IMR-90 (cell line): ENCODE measurements at regions not wholly inside any gene's neighbourhood (a gene's known extent, or its start where the extent isn't known, plus 50 kb on each side); places are given as distances from the start of the nearest gene placed in this dataset.

Source experiments
- ATAC-seq: fragments of 200-7000 bp; cut with Tn5 transposase; 2 replicates; pipeline ENCODE4 v1.9.1; 2020; ENCODE audit warnings: low read depth, mild to moderate bottlenecking, moderate library complexity
- BruUV-seq: library from RNA; stranded (reverse); fragments of 400-500 nt; replicated peaks from 2 replicates; lab custom pipeline; 2021; lab: Mats Ljungman, UMichigan
- CTCF ChIA-PET: fragments of 300-600 bp; formaldehyde crosslinking; extraction: SDS; loops from one replicate; lab custom pipeline; 2021; ENCODE audit warnings: antibody characterized with exemption; lab: Yijun Ruan, JAX
- POLR2A ChIA-PET: fragments of 300-600 bp; sonication (Branson Sonifier 250); formaldehyde crosslinking; loops from one replicate; lab custom pipeline; 2022; ENCODE audit warnings: antibody characterized with exemption; ENCODE audit not compliant: unreplicated experiment; lab: Charles Lee
- DNase-seq: peaks from one replicate; pipeline ENCODE4 v3.0.0; 2013
- H2AFZ ChIP-seq: replicated peaks from 2 replicates; pipeline ENCODE3; 2013; ENCODE audit warnings: low read length, mild to moderate bottlenecking; ENCODE audit not compliant: poor library complexity
- H2AK5ac ChIP-seq: 2 replicates; pipeline ENCODE4 v1.6.1; 2013; ENCODE audit warnings: low read depth, low read length, inconsistent platforms
- H2AK9ac ChIP-seq: replicated peaks from 2 replicates; pipeline ENCODE3; 2013; ENCODE audit warnings: mild to moderate bottlenecking, low read depth, low read length, moderate library complexity; ENCODE audit not compliant: poor library complexity
- H2BK120ac ChIP-seq: 2 replicates; pipeline ENCODE4 v1.6.1; 2013; ENCODE audit warnings: low read depth, low read length, inconsistent platforms
- H2BK15ac ChIP-seq: 3 replicates; pipeline ENCODE4 v1.6.1; 2013; ENCODE audit warnings: low read depth, low read length, inconsistent platforms
- H2BK20ac ChIP-seq: 2 replicates; pipeline ENCODE4 v1.6.1; 2013; ENCODE audit warnings: low read depth, mild to moderate bottlenecking, inconsistent platforms, low read length, moderate library complexity
- H2BK5ac ChIP-seq: 2 replicates; pipeline ENCODE4 v1.6.1; 2013; ENCODE audit warnings: mild to moderate bottlenecking, low read depth, low read length, inconsistent platforms; ENCODE audit not compliant: poor library complexity, severe bottlenecking
- H3K14ac ChIP-seq: replicated peaks from 2 replicates; pipeline ENCODE4 v1.6.1; 2013; ENCODE audit warnings: low read depth, low read length, inconsistent platforms
- H3K18ac ChIP-seq: 2 replicates; pipeline ENCODE4 v1.6.1; 2013; ENCODE audit warnings: low read depth, low read length, control low read depth
- H3K23ac ChIP-seq: 2 replicates; pipeline ENCODE4 v1.6.1; 2013; ENCODE audit warnings: low read depth, low read length, inconsistent platforms
- H3K27ac ChIP-seq: 2 replicates; pipeline ENCODE4 v1.5.1; 2013; ENCODE audit warnings: mild to moderate bottlenecking, control low read depth, low read length; ENCODE audit not compliant: insufficient read depth
- H3K27me3 ChIP-seq: 2 replicates; pipeline ENCODE4 v1.6.1; 2013; ENCODE audit warnings: low read length; ENCODE audit not compliant: control insufficient read depth, insufficient read depth
- H3K36me3 ChIP-seq: 2 replicates; pipeline ENCODE4 v1.6.1; 2013; ENCODE audit warnings: low read length, mixed read lengths; ENCODE audit not compliant: control insufficient read depth, insufficient read depth
- H3K4ac ChIP-seq: 2 replicates; pipeline ENCODE4 v1.6.1; 2013; ENCODE audit warnings: low read depth, low read length, inconsistent platforms
- H3K4me1 ChIP-seq: 2 replicates; pipeline ENCODE4 v1.6.1; 2013; ENCODE audit warnings: low read length, mixed read lengths; ENCODE audit not compliant: control insufficient read depth, insufficient read depth
- H3K4me2 ChIP-seq: 2 replicates; pipeline ENCODE4 v1.6.1; 2013; ENCODE audit warnings: low read depth, mild to moderate bottlenecking, control low read depth, low read length, moderate library complexity
- H3K4me3 ChIP-seq: 2 replicates; pipeline ENCODE4 v1.5.1; 2013; ENCODE audit warnings: low read depth, mild to moderate bottlenecking, control low read depth, low read length, moderate library complexity; ENCODE audit not compliant: insufficient read depth
- H3K56ac ChIP-seq: 2 replicates; pipeline ENCODE4 v1.6.1; 2013; ENCODE audit warnings: low read length, inconsistent platforms; ENCODE audit not compliant: insufficient read depth; ENCODE audit errors: extremely low read depth
- H3K79me1 ChIP-seq, 2 experiments: 2 replicates each; pipeline ENCODE4 v1.6.1; 2013; ENCODE audit warnings: low read length in 2 of 2, inconsistent platforms in 1 of 2, low read depth in 1 of 2
- H3K9ac ChIP-seq: 2 replicates; pipeline ENCODE4 v1.6.1; 2013; ENCODE audit warnings: low read depth, low read length, control low read depth
- H3K9me1 ChIP-seq: 2 replicates; pipeline ENCODE4 v1.6.1; 2013; ENCODE audit warnings: low read length, inconsistent platforms; ENCODE audit not compliant: insufficient read depth
- H3K9me3 ChIP-seq: 2 replicates; pipeline ENCODE4 v1.6.1; 2013; ENCODE audit warnings: low read length; ENCODE audit not compliant: control insufficient read depth, insufficient read depth
- H4K20me1 ChIP-seq: 2 replicates; pipeline ENCODE4 v1.6.1; 2013; ENCODE audit warnings: low read length, inconsistent platforms; ENCODE audit not compliant: insufficient read depth
- H4K5ac ChIP-seq: 2 replicates; pipeline ENCODE4 v1.6.1; 2013; ENCODE audit warnings: mild to moderate bottlenecking, low read depth, low read length, control low read depth
- H4K8ac ChIP-seq, 2 experiments: 2 replicates each; pipeline ENCODE4 v1.6.1; 2013; ENCODE audit warnings: low read depth in 2 of 2, low read length in 2 of 2, control low read depth in 1 of 2, inconsistent platforms in 1 of 2
- H4K91ac ChIP-seq: 2 replicates; pipeline ENCODE4 v1.6.1; 2013; ENCODE audit warnings: low read depth, low read length, inconsistent platforms; ENCODE audit not compliant: insufficient read depth
- CEBPB ChIP-seq: IDR thresholded peaks from 2 replicates; pipeline ENCODE4 v1.6.1; 2012; ENCODE audit warnings: low read depth, low read length, improper control_type of control experiment
- FOS ChIP-seq: fragments of 150-350 bp; IDR thresholded peaks from 2 replicates; pipeline ENCODE4 v1.6.1; 2016; ENCODE audit warnings: low read depth, low read length
- MAFK ChIP-seq: IDR thresholded peaks from 2 replicates; pipeline ENCODE4 v1.6.1; 2012; ENCODE audit warnings: low read depth, low read length, improper control_type of control experiment
- MAZ ChIP-seq: IDR thresholded peaks from 2 replicates; pipeline ENCODE4 v1.6.1; 2012; ENCODE audit warnings: low read depth, mild to moderate bottlenecking, low read length, improper control_type of control experiment, moderate library complexity, borderline replicate concordance
- MXI1 ChIP-seq: IDR thresholded peaks from 2 replicates; pipeline ENCODE4 v1.6.1; 2012; ENCODE audit warnings: low read depth, mild to moderate bottlenecking, low read length, moderate library complexity, borderline replicate concordance
- NFE2L2 ChIP-seq: fragments of 150-350 bp; IDR thresholded peaks from 2 replicates; pipeline ENCODE4 v1.6.1; 2016; ENCODE audit warnings: low read depth, mild to moderate bottlenecking, low read length
- RAD21 ChIP-seq: IDR thresholded peaks from 2 replicates; pipeline ENCODE4 v1.6.1; 2012; ENCODE audit warnings: low read length, improper control_type of control experiment
- RCOR1 ChIP-seq: IDR thresholded peaks from 2 replicates; pipeline ENCODE4 v1.6.1; 2012; ENCODE audit warnings: mild to moderate bottlenecking, low read length, improper control_type of control experiment; ENCODE audit not compliant: insufficient replicate concordance
- SMC3 ChIP-seq: fragments of 150-350 bp; IDR thresholded peaks from 2 replicates; pipeline ENCODE4 v1.6.1; 2016; ENCODE audit warnings: low read depth, mild to moderate bottlenecking, antibody characterized with exemption, low read length, moderate library complexity
- USF2 ChIP-seq: fragments of 150-350 bp; IDR thresholded peaks from 2 replicates; pipeline ENCODE4 v1.6.1; 2017; ENCODE audit warnings: mild to moderate bottlenecking, antibody characterized with exemption, low read length, low read depth
- WGBS, 2 experiments: methylation state at CpG; one replicate each; pipeline versions ENCODE4 v1.1.5 to v1.1.7; 2013; ENCODE audit warnings: missing lambda C conversion rate in 2 of 2; ENCODE audit not compliant: insufficient read length in 1 of 2; ENCODE audit errors: extremely low coverage in 2 of 2; 5-methylcytosine and 5-hydroxymethylcytosine counted together
- dilution Hi-C: fragments of 300-500 bp; cut with HindIII; formaldehyde crosslinking; loops from one replicate; pipeline ENCODE4 v1.14.3; 2018; ENCODE audit warnings: low sequenced_read_pairs; ENCODE audit not compliant: unreplicated experiment
- in situ Hi-C: fragments of 300-500 bp; cut with MboI; formaldehyde crosslinking; loops from 3 replicates; pipeline ENCODE4 v1.14.3; 2019; ENCODE audit warnings: low sequenced_read_pairs, inconsistent platforms, mixed read lengths
- intact Hi-C: fragments of 100-400 bp; cut with micrococcal nuclease; formaldehyde crosslinking; loops from 2 replicates; pipeline ENCODE4 v1.10.0; 2022
- TF ChIP-seq, protein P1 (sequence below): fragments of 150-350 bp; IDR thresholded peaks from 2 replicates; pipeline ENCODE4 v1.6.1; 2016; ENCODE audit warnings: low read depth, mild to moderate bottlenecking, low read length, moderate library complexity, borderline replicate concordance

GRCh38 chr20:40956542-40957264 is 71.9 kb upstream of the TOP1 start:
- POLR2A ChIA-PET = no interaction called here

More at GRCh38 chr20:40956542-40957264, 71.9 kb upstream of the TOP1 start:
- no peak for TF ChIP-seq CEBPB
- no peak for TF ChIP-seq MAFK
- no peak for TF ChIP-seq USF2
- no peak for TF ChIP-seq SMC3
- no peak for TF ChIP-seq NFE2L2
- no peak for TF ChIP-seq FOS
- TF ChIP-seq MAZ = no peak
- TF ChIP-seq RCOR1 = no peak
- TF ChIP-seq, protein P1, sequence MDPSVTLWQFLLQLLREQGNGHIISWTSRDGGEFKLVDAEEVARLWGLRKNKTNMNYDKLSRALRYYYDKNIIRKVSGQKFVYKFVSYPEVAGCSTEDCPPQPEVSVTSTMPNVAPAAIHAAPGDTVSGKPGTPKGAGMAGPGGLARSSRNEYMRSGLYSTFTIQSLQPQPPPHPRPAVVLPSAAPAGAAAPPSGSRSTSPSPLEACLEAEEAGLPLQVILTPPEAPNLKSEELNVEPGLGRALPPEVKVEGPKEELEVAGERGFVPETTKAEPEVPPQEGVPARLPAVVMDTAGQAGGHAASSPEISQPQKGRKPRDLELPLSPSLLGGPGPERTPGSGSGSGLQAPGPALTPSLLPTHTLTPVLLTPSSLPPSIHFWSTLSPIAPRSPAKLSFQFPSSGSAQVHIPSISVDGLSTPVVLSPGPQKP = no peak
- no peak for TF ChIP-seq RAD21
- no peak for TF ChIP-seq MXI1
- dilution Hi-C loops = no loop called here
- Histone ChIP-seq H2BK15ac (no peak overlapping the region), H2BK120ac (no peak overlapping the region), H4K8ac (no peak overlapping the region), H2AFZ (no peak overlapping the region), H3K36me3 (no peaks in the 10 kb centered on the region), H3K27ac (no peak overlapping the region), H3K4me2 (no peak overlapping the region), H3K79me1 (no peaks in the 10 kb centered on the region), H3K9ac (no peak overlapping the region), H3K4ac (no peak overlapping the region), H4K91ac (no peak overlapping the region), H2AK5ac (no peak overlapping the region), H4K5ac (no peak overlapping the region), H3K4me1 (no peaks in the 10 kb centered on the region; the same call in 1 of the 2 replicates), H4K20me1 (0 out of 2 replicates have a peak, but pooled peaks cover 4% of the 10 kb centered on the region), H3K4me3 (no peak overlapping the region), H3K9me1 (no peaks in the 10 kb centered on the region; the same call in 1 of the 2 replicates), H3K56ac (no peak overlapping the region), H3K23ac (no peak overlapping the region), H3K14ac (no peak overlapping the region), H2BK5ac (no peak overlapping the region), H3K18ac (no peak overlapping the region), H3K27me3 (no peaks in the 10 kb centered on the region), H2BK20ac (no peak overlapping the region), H3K9me3 (peaks cover 5% of the 10 kb centered on the region; the same call in 1 of the 2 replicates), H2AK9ac (no peak overlapping the region)
- in situ Hi-C loops = loop anchor here (25.0 kb wide), 2 partner anchors 656 to 1094 kb away; partner anchors contain the start of gene CHD6
- WGBS, 2 experiments = 75% methylated on average over 2 of the region's 15 CpGs; no CpG with 5 or more reads in 1 of the 2 experiments
- CTCF ChIA-PET = no interaction called here
- no TSS peak for BruUV-seq
- DNase-seq (no peak), ATAC-seq (no peak)
- intact Hi-C loops = no loop called here
